ENCODE measurements at regions not wholly inside any gene's neighbourhood (a gene's known extent, or its start where the extent isn't known, plus 50 kb on each side); places are given as distances from the start of the nearest gene placed in this dataset.

DNA sequence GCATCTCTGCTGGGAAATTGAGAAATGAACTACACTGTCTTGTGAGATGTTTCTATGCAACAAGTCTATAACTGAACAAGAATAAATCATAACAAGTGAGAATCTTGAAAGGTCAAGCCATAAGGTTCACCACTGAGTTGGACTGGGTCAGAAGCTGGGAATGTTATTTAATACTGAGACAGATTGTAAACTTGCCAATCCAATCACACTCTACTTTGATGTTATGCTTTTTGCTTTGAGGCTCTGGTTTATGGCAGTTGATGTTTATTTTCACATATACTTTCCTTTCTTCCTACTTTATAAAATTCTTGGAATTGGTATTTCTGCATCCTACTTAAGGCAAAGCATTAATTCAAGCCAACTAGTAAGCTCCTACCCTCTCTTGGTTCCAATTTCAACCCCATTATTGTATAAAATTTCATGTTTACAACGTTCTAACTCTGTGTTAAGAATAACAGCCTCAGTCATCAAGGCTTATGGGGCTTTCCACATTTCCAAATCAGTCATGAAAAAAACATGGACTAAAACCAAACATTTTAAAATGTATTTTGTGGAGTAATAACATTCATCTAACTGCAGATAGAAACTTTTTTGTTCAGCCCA lies 533.4 kb downstream of the NYAP2 start:
- no peak overlapping the region for H3K4me3 ChIP-seq (ENCODE audit: low read depth, low read length)
- DNase-seq (ENCODE audit: low read depth), result no peak
- TF ChIP-seq, protein P1, sequence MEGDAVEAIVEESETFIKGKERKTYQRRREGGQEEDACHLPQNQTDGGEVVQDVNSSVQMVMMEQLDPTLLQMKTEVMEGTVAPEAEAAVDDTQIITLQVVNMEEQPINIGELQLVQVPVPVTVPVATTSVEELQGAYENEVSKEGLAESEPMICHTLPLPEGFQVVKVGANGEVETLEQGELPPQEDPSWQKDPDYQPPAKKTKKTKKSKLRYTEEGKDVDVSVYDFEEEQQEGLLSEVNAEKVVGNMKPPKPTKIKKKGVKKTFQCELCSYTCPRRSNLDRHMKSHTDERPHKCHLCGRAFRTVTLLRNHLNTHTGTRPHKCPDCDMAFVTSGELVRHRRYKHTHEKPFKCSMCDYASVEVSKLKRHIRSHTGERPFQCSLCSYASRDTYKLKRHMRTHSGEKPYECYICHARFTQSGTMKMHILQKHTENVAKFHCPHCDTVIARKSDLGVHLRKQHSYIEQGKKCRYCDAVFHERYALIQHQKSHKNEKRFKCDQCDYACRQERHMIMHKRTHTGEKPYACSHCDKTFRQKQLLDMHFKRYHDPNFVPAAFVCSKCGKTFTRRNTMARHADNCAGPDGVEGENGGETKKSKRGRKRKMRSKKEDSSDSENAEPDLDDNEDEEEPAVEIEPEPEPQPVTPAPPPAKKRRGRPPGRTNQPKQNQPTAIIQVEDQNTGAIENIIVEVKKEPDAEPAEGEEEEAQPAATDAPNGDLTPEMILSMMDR (IDR thresholded peaks at IDR 0.05; ENCODE audit: insufficient read depth, low read length, poor library complexity, severe bottlenecking), result no peak
- H3K27me3 ChIP-seq (ENCODE audit: control insufficient read depth, insufficient read depth, low read length), result no peaks in the 10 kb centered on the region
- no peaks in the 10 kb centered on the region for H3K36me3 ChIP-seq (ENCODE audit: control insufficient read depth, insufficient read depth, low read length)

DNA sequence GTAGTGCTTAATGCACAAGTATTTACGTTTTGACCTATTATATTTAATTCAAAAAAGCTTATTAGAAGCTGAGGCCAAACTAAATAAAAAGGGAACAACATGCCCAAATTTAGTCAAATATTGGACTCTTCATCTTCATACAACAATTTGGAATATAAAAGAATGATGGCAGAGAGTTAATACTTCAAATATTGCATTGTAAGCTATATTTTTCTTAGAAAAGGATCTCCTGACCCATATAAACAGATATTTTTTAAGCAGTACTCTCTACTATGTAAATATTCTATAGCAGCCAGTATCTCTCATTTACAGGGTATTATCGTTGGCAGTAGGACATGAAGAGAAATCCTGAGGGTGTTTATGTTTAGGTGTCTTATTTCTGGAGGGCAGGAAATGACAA lies 531.2 kb downstream of the NYAP2 start:
- DNase-seq (ENCODE audit: low read depth), result no peak
- TF ChIP-seq, protein P1 (IDR thresholded peaks at IDR 0.05; ENCODE audit: insufficient read depth, low read length, poor library complexity, severe bottlenecking), result no peak
- no peak overlapping the region for H3K4me3 ChIP-seq (ENCODE audit: low read depth, low read length)
- H3K27me3 ChIP-seq (ENCODE audit: control insufficient read depth, insufficient read depth, low read length), result no peaks in the 10 kb centered on the region
- no peaks in the 10 kb centered on the region for H3K36me3 ChIP-seq (ENCODE audit: control insufficient read depth, insufficient read depth, low read length)

DNA sequence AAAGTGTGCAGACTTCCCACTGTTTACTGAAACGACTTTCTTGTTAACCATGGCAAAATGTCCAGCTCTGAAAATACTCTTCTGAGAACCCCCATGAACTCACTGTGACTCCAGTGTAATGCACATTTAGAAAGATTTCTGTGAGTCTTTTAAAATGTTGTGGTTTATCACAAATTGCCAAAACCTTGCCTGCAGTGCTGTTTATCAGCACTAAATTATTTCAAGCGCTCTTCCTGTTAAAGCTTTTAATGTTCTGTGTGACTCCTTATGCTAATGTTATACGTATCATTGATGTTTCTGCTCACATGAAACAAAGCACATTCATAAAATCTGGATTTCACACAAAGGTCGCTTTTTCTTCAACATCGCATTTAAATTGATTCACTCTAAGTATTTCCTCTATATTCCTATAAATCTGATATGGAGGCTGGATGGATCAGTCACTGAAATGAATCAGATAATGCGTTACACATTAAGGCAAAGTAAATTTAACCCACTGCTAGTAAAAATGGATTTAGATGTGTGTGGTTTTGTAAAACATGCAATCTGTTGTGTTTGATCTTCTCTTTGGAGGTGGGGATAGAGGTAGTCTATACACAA lies 521.2 kb downstream of the NYAP2 start:
- TF ChIP-seq, protein P1 (IDR thresholded peaks at IDR 0.05; ENCODE audit: insufficient read depth, low read length, poor library complexity, severe bottlenecking), result no peak
- Histone ChIP-seq H3K36me3 (ENCODE audit: control insufficient read depth, insufficient read depth, low read length) (no peaks in the 10 kb centered on the region), H3K27me3 (ENCODE audit: control insufficient read depth, insufficient read depth, low read length) (no peaks in the 10 kb centered on the region), H3K4me3 (ENCODE audit: low read depth, low read length) (no peak overlapping the region)
- DNase-seq (ENCODE audit: low read depth), result no peak

GRCh38 chr2:225916692-225917091 lies 517.2 kb downstream of the NYAP2 start:
- Histone ChIP-seq H3K4me3 (ENCODE audit: low read depth, low read length) (no peak overlapping the region), H3K36me3 (ENCODE audit: control insufficient read depth, insufficient read depth, low read length) (no peaks in the 10 kb centered on the region), H3K27me3 (ENCODE audit: control insufficient read depth, insufficient read depth, low read length) (no peaks in the 10 kb centered on the region)
- TF ChIP-seq, protein P1 (IDR thresholded peaks at IDR 0.05; ENCODE audit: insufficient read depth, low read length, poor library complexity, severe bottlenecking), result no peak
- DNase-seq (ENCODE audit: low read depth), result no peak

DNA sequence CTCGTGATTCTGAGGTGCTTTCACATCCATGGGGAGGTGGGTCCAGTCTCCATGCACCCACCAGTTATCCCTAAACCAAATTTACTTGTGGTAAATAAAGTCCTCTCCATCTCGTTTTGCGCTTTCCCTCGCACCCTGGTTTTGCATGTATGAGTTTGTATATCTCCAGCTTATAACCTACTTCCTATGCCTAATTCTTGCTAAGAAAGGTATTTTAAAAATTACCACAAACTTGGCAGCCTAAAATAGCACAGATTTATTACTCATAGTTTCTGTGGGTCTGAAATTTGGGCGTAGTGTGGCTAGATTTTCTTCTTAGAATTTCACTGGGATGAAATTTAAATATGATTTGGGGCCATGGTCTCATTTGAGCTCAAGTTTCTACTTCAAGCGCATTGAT lies 511.5 kb downstream of the NYAP2 start:
- Histone ChIP-seq H3K27me3 (ENCODE audit: control insufficient read depth, insufficient read depth, low read length) (no peaks in the 10 kb centered on the region), H3K4me3 (ENCODE audit: low read depth, low read length) (no peak overlapping the region), H3K36me3 (ENCODE audit: control insufficient read depth, insufficient read depth, low read length) (no peaks in the 10 kb centered on the region)
- no peak for DNase-seq (ENCODE audit: low read depth)
- TF ChIP-seq, protein P1 (IDR thresholded peaks at IDR 0.05; ENCODE audit: insufficient read depth, low read length, poor library complexity, severe bottlenecking), result no peak

DNA sequence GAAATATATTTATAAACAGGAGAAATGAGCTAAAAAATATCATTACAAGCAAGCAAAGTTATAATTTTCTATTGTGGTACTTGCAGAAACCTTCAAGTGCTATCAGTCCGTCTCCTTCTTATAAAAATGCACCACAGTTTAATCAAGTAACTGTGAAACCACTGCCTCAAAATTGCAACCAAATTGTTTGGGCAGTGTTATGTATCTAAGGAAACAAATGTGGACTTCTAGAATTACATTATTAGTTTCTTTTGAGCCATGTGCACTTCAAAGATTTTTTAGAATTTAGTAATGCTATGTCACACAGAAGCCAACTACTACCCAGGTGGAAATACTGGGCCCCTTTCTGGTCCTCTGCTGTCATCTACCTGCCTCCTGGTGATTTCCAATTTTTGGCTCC lies 495.6 kb downstream of the NYAP2 start:
- Histone ChIP-seq H3K27me3 (ENCODE audit: control insufficient read depth, insufficient read depth, low read length) (no peaks in the 10 kb centered on the region), H3K4me3 (ENCODE audit: low read depth, low read length) (no peak overlapping the region), H3K36me3 (ENCODE audit: control insufficient read depth, insufficient read depth, low read length) (no peaks in the 10 kb centered on the region)
- DNase-seq (ENCODE audit: low read depth), result no peak
- TF ChIP-seq, protein P1 (IDR thresholded peaks at IDR 0.05; ENCODE audit: insufficient read depth, low read length, poor library complexity, severe bottlenecking), result no peak

Data from kidney epithelial cell (primary cell).